Stomach (tissue), 4 donors: ENCODE measurements at regions not wholly inside any gene's neighbourhood (a gene's known extent, or its start where the extent isn't known, plus 50 kb on each side); places are given as distances from the start of the nearest gene placed in this dataset.

ENCODE experiments used
- small RNA-seq, 4 donors: library from RNA; depleted of rRNA; stranded (forward); fragments of <200 nt; gene quantifications; one replicate each; pipeline ENCODE3, GENCODE V24; 2016

Small RNA genes in the stretch of these regions (small RNA-seq; reads per million reads assigned to genes)
- 0 reads per million in 4 donors for gene RF00019
- gene RF00096 = 0 reads per million in 4 donors
- gene RNU6-901P = 0 reads per million in 4 donors
